ENCODE measurements at regions not wholly inside any gene's neighbourhood (a gene's known extent, or its start where the extent isn't known, plus 50 kb on each side); places are given as distances from the start of the nearest gene placed in this dataset.

DNA sequence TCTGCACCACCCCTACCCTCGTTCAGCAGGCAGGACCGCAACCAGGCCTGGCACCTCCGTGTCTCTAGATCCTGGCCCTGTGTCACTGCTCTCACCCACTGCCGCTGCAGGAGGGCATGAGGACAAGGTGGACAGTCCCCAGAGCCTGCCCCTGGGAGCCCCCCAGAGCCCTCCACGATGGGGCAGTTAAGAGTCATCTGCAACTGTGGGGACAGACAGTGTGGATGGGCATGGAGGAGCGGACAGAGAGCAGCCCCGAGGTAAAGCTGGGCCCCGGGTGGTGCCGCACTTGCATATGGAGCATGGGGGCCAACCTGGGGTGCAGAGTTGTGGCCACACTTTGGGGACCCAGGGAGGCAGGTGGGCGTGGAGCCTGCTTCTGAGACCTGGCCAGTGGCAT is 905.1 kb upstream of the USP15 start:
- Histone ChIP-seq H3K4me1 (ENCODE audit: insufficient read depth, low read length) (no peaks in the 10 kb centered on the region), H3K27ac (ENCODE audit: low read depth in 1 of 2, low read length in 2 of 2) (no peak overlapping the region), H3K27me3 (ENCODE audit: control insufficient read depth in 1 of 2, insufficient read depth in 2 of 2, low read length in 2 of 2) (no peaks in the 10 kb centered on the region), H3K9me3 (ENCODE audit: control insufficient read depth in 1 of 2, insufficient read depth in 1 of 2, low read length in 2 of 2) (peaks cover 0 to 32% of the 10 kb centered on the region in 2 experiments), H3K36me3 (ENCODE audit: insufficient read depth, low read length) (no peaks in the 10 kb centered on the region), H3K4me3 (ENCODE audit: low read length) (no peak overlapping the region)
- Mint-ChIP-seq H3K27me3 (no peaks in the 10 kb centered on the region), H3K36me3 (ENCODE audit: low read depth) (no peaks in the 10 kb centered on the region), H3K4me3 (no peak overlapping the region), H3K27ac (no peak overlapping the region), H3K9me3 (peaks cover 2% of the 10 kb centered on the region), H3K4me1 (ENCODE audit: low read depth) (no peaks in the 10 kb centered on the region)
- intact Hi-C loops (cut with DNase I, micrococcal nuclease), result no loop called here
- ATAC-seq (ENCODE audit: poor library complexity) (no peak), DNase-seq (no peak)
- ChIA-PET CTCF (no interaction called here), POLR2A (no interaction called here)
- no peak for TF ChIP-seq CTCF (IDR thresholded peaks at IDR 0.05)

- no peak for ATAC-seq (ENCODE audit: poor library complexity)
These were observed 903.7 kb upstream of the USP15 start for GRCh38 chr12:61356485-61356884.

GRCh38 chr12:61357496-61357895 is 902.7 kb upstream of the USP15 start:
- Histone ChIP-seq H3K4me3 (ENCODE audit: low read length) (no peak overlapping the region), H3K4me1 (ENCODE audit: insufficient read depth, low read length) (no peaks in the 10 kb centered on the region), H3K36me3 (ENCODE audit: insufficient read depth, low read length) (no peaks in the 10 kb centered on the region), H3K27ac (ENCODE audit: low read depth in 1 of 2, low read length in 2 of 2) (no peak overlapping the region), H3K27me3 (ENCODE audit: control insufficient read depth in 1 of 2, insufficient read depth in 2 of 2, low read length in 2 of 2) (no peaks in the 10 kb centered on the region), H3K9me3 (ENCODE audit: control insufficient read depth in 1 of 2, insufficient read depth in 1 of 2, low read length in 2 of 2) (peaks cover 0 to 33% of the 10 kb centered on the region in 2 experiments)
- intact Hi-C loops (cut with DNase I, micrococcal nuclease), result no loop called here
- H3K9me3 Mint-ChIP-seq, result peaks cover 2% of the 10 kb centered on the region
- no peaks in the 10 kb centered on the region for H3K27me3 Mint-ChIP-seq
- no peak for TF ChIP-seq CTCF (IDR thresholded peaks at IDR 0.05)
- CTCF ChIA-PET, result no interaction called here
- H3K4me3 Mint-ChIP-seq, result no peak overlapping the region
- H3K4me1 Mint-ChIP-seq (ENCODE audit: low read depth), result no peaks in the 10 kb centered on the region
- POLR2A ChIA-PET, result no interaction called here
- no peak for DNase-seq
- no peaks in the 10 kb centered on the region for H3K36me3 Mint-ChIP-seq (ENCODE audit: low read depth)
- H3K27ac Mint-ChIP-seq, result no peak overlapping the region
- ATAC-seq (ENCODE audit: poor library complexity), result no peak

More at GRCh38 chr12:61356485-61356884, 903.7 kb upstream of the USP15 start:
- Mint-ChIP-seq H3K4me1 (ENCODE audit: low read depth) (no peaks in the 10 kb centered on the region), H3K27ac (no peak overlapping the region), H3K4me3 (no peak overlapping the region), H3K36me3 (ENCODE audit: low read depth) (no peaks in the 10 kb centered on the region), H3K27me3 (no peaks in the 10 kb centered on the region), H3K9me3 (peaks cover 2% of the 10 kb centered on the region)
- no peaks in the 10 kb centered on the region for H3K4me1 ChIP-seq (ENCODE audit: insufficient read depth, low read length)
- H3K27ac ChIP-seq (ENCODE audit: low read depth in 1 of 2, low read length in 2 of 2), result no peak overlapping the region
- no peak for TF ChIP-seq CTCF (IDR thresholded peaks at IDR 0.05)
- H3K27me3 ChIP-seq (ENCODE audit: control insufficient read depth in 1 of 2, insufficient read depth in 2 of 2, low read length in 2 of 2), result no peaks in the 10 kb centered on the region
- peaks cover 0 to 33% of the 10 kb centered on the region in 2 experiments for H3K9me3 ChIP-seq (ENCODE audit: control insufficient read depth in 1 of 2, insufficient read depth in 1 of 2, low read length in 2 of 2)
- no peak overlapping the region for H3K4me3 ChIP-seq (ENCODE audit: low read length)
- intact Hi-C loops (cut with DNase I, micrococcal nuclease), result no loop called here
- no peak for DNase-seq
- H3K36me3 ChIP-seq (ENCODE audit: insufficient read depth, low read length), result no peaks in the 10 kb centered on the region
- ChIA-PET POLR2A (no interaction called here), CTCF (no interaction called here)
